Omental fat pad (tissue), 3 donors: ENCODE measurements at regions not wholly inside any gene's neighbourhood (a gene's known extent, or its start where the extent isn't known, plus 50 kb on each side); places are given as distances from the start of the nearest gene placed in this dataset.

ENCODE experiments used
- ATAC-seq: fragments of 150-250 bp; one replicate; pipeline ENCODE4 v1.9.1; 2016; ENCODE audit warnings: mild to moderate bottlenecking, moderate library complexity; ENCODE audit not compliant: low FRiP score
- DNase-seq: peaks from one replicate; pipeline ENCODE4 v3.0.0-alpha.2; 2019; ENCODE audit warnings: low spot score
- TF ChIP-seq, protein P1 (sequence below), 3 donors: fragments of 450-650 bp; IDR thresholded peaks; one replicate each; pipeline ENCODE4 v1.5.1; 2016 to 2017; ENCODE audit warnings: antibody characterized with exemption in 3 of 3, mild to moderate bottlenecking in 3 of 3, moderate library complexity in 2 of 3

DNA sequence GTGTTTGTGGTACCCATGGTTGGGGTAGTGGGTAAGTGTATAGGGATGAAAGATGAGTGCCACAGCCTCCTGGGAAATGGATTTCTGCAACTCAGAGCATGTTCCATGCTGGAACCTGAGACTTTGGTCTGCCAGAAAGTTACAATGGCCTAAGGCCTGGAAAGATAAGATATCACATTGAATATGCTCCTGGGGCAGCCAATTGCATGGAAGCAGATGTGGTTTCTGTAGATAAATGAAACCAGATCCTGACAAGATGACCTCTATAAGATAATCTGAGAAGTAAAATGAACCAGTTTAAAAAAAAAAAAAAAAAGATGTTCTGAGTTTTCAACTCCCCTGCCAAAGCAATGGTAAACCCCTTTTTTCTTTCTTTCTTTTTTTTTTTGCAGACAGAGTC is 91.4 kb upstream of the NCK2 start:
- ATAC-seq = no peak
- TF ChIP-seq, protein P1, sequence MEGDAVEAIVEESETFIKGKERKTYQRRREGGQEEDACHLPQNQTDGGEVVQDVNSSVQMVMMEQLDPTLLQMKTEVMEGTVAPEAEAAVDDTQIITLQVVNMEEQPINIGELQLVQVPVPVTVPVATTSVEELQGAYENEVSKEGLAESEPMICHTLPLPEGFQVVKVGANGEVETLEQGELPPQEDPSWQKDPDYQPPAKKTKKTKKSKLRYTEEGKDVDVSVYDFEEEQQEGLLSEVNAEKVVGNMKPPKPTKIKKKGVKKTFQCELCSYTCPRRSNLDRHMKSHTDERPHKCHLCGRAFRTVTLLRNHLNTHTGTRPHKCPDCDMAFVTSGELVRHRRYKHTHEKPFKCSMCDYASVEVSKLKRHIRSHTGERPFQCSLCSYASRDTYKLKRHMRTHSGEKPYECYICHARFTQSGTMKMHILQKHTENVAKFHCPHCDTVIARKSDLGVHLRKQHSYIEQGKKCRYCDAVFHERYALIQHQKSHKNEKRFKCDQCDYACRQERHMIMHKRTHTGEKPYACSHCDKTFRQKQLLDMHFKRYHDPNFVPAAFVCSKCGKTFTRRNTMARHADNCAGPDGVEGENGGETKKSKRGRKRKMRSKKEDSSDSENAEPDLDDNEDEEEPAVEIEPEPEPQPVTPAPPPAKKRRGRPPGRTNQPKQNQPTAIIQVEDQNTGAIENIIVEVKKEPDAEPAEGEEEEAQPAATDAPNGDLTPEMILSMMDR (IDR thresholded peaks at IDR 0.05) = no peak
- no peak for DNase-seq

DNA sequence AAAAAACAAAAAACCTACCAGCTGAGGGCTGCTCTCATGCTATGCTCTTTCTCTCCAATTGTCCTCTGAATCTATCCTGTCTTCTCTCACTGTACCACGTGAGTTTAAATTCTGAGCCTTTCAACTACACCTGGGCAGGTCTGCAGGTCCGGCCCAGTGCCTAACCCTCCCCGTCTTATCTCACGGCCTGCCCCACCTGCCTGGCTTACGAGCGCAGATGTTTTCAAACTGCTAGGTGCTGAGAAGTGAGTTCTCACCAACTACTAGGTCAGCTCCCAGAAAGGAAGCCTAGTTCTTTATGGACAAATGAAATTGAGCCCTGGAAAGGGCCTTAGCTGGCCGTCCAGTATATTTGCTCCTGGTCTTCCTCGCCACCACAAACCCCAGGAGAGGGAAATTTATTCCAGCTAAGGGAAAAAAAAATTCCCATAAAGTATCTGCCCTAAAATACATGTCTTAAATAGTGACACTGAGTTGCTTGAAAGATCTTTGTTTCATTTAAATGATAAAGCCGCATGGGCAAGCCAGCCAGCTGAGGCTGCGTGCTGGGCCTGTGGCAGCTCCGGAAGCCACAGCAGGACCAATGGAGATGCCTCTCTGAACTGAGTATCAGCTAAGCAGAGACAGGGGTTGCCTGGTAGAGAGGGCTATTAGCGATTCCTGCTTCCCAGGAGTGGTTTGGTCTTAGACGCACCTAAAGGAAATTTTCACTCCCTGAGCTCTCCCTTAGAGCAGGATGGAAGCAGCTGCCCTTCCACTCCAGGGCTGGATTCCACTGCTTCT is 92.5 kb upstream of the NCK2 start:
- DNase-seq (no peak), ATAC-seq (no peak)
- TF ChIP-seq, protein P1 (IDR thresholded peaks at IDR 0.05) = no peak

DNA sequence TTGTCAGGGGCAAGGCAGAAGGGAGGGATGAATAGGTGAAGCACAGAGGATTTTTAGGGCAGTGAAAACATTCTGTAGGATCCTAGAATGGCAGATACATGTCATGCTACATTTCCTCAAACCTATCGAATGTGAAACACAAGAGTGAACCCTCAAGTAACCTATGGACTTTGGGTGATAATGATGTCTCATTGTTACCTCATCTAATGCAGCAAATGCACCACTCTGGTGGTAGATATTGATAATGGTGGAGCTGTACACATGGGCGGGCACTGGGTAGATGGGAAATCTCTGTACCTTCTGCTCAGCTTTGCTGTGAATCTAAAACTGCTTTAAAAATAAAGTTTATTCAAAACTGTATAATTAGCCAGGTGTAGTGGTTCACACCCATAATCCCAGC is 95.2 kb upstream of the NCK2 start:
- no peak for DNase-seq
- no peak for ATAC-seq
- TF ChIP-seq, protein P1 (IDR thresholded peaks at IDR 0.05) = no peak

DNA sequence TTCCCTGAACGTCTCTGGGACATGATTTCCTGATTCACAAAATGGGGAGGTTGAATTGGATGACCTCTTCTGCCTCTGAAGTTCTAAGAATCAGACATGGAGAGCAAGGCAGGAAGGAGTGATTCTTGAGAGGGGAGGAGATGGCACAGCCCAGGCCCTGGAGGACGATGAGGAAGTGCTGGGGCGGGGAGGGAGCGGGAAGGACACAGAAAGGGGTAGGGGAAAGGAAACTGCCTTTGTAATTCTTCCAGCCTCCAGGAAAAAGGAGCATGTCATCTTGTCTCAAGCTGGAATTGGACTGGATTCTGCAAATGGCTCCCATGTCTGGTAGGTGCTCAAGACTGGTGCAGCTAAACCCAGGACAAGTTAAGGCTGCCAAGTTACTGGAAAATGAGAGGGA is 97.0 kb upstream of the NCK2 start:
- TF ChIP-seq, protein P1 (IDR thresholded peaks at IDR 0.05) = no peak
- DNase-seq (no peak), ATAC-seq (no peak)

DNA sequence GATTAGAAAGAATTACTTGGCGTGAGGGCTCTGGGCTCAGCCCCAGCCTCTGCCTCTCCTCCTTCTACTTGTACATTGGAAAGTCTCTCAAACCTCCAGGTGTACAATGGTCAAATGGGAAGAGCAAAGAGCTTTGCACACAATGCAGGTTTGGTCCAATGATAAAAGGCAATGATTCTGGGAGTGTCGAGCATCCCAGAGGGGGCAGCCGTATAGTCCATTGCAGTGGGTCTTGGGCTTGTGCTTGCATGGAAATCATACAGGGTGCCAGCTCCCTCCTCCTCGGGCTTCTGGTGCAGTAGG is 98.0 kb upstream of the NCK2 start:
- ATAC-seq = no peak
- DNase-seq = no peak
- TF ChIP-seq, protein P1 (IDR thresholded peaks at IDR 0.05) = no peak

DNA sequence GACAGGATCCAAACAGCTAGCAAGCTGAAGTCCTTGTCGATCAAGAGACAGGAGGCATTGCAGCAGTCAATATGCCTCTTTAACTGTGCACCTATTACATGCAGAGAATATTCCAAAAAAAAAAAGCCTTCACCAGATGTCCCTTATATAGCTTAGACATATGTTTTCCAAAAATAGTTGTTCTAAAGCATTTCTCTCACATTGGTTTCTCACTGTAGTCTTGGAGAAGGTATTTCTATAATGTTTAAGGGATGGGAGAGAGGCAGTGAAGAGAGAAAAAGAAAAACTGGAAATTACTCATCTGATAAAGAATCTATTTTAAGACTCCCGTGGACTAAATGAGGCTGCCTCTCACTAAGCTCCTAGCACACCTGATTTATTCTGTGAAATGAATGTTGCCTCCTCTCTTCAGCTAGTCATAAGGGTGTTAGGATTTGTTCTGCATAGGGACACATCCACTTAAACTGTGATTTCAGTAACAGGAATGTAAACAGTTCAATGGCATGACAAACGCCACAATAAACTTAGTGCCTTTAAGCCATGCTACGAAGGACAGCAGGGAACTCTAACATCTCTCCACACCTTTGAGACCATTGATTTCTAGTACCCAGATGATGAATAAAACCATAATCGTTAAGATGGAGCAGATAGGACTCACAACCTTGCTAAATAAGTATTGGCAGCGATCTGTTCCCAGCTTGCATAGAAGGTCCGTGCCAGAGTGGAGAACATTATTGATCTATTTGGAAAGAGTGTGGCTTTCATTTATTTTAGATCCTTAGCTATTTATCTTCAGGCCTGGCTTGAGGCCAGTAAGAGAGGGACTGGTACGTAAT is 98.6 kb upstream of the NCK2 start:
- TF ChIP-seq, protein P1 (IDR thresholded peaks at IDR 0.05) = no peak
- no peak for ATAC-seq
- DNase-seq = no peak
